B cell (primary cell): ENCODE measurements at regions not wholly inside any gene's neighbourhood (a gene's known extent, or its start where the extent isn't known, plus 50 kb on each side); places are given as distances from the start of the nearest gene placed in this dataset.

Experiments used
- ATAC-seq: fragments of 200-7000 bp; cut with Tn5 transposase; one replicate; pipeline ENCODE4 v1.10.0; 2021; ENCODE audit warnings: low read depth, mild to moderate bottlenecking, moderate number of reproducible peaks, moderate library complexity
- CTCF ChIA-PET: fragments of 350-600 bp; sonication (Branson Sonifier 250); formaldehyde crosslinking; loops from one replicate; lab custom pipeline; 2021; ENCODE audit warnings: antibody characterized with exemption, inconsistent platforms; lab: Charles Lee
- POLR2A ChIA-PET: fragments of 350-600 bp; sonication (Branson Sonifier 250); formaldehyde crosslinking; loops from one replicate; lab custom pipeline; 2021; ENCODE audit warnings: antibody characterized with exemption; lab: Charles Lee
- DNase-seq: peaks from one replicate; pipeline ENCODE4 v3.0.0; 2013
- H2AFZ ChIP-seq: 2 replicates; pipeline ENCODE4 v1.6.1; 2012; ENCODE audit warnings: mild to moderate bottlenecking, low read depth, low read length; ENCODE audit not compliant: insufficient read depth, poor library complexity, severe bottlenecking
- H3K27ac ChIP-seq, 2 donors: 1 replicate in 1 of 2; 2 replicates in 1 of 2; pipeline ENCODE4 v1.5.1; 2012 to 2013; ENCODE audit warnings: low read length in 2 of 2, mild to moderate bottlenecking in 2 of 2, moderate library complexity in 1 of 2
- H3K27me3 ChIP-seq, 4 experiments: fragments of 200-600 bp in 1 of 4; sonication (generic) in 1 of 4; replicated peaks in 1 of 4; 1 replicate in 2 of 4; 2 replicates in 2 of 4; pipeline versions ENCODE4 v1.6.1 to v1.7.0; 2013 to 2016; ENCODE audit warnings: low read length in 3 of 4, mild to moderate bottlenecking in 2 of 4, mixed read lengths in 1 of 4, moderate library complexity in 1 of 4; ENCODE audit not compliant: insufficient read depth in 4 of 4, control insufficient read depth in 3 of 4; ENCODE audit errors: control extremely low read depth in 1 of 4
- H3K36me3 ChIP-seq, 2 experiments: replicated peaks in 1 of 2; 1 replicate in 1 of 2; 2 replicates in 1 of 2; pipeline versions ENCODE4 v1.6.1 to v1.7.1; 2013; ENCODE audit warnings: low read length in 1 of 2; ENCODE audit not compliant: insufficient read depth in 2 of 2, control insufficient read depth in 1 of 2; ENCODE audit errors: control extremely low read depth in 1 of 2, extremely low read depth in 1 of 2
- H3K4me1 ChIP-seq, 2 donors: fragments of 200-600 bp in 1 of 2; sonication (generic) in 1 of 2; 1 replicate in 1 of 2; 2 replicates in 1 of 2; pipeline versions ENCODE4 v1.5.1 to v1.6.1; 2013 to 2017; ENCODE audit warnings: low read length in 2 of 2; ENCODE audit not compliant: control insufficient read depth in 2 of 2, insufficient read depth in 2 of 2
- H3K4me2 ChIP-seq: replicated peaks from 2 replicates; pipeline ENCODE3; 2012; ENCODE audit warnings: mild to moderate bottlenecking, low read depth, low read length; ENCODE audit not compliant: poor library complexity, severe bottlenecking
- H3K4me3 ChIP-seq, 5 experiments: fragments of 200-600 bp in 1 of 5; sonication (generic) in 1 of 5; 1 replicate in 3 of 5; 2 replicates in 2 of 5; pipeline versions ENCODE4 v1.5.1 to v1.7.0; 2011 to 2016; ENCODE audit warnings: low read length in 4 of 5, mild to moderate bottlenecking in 4 of 5, low read depth in 2 of 5, control low read depth in 1 of 5, moderate library complexity in 1 of 5; ENCODE audit not compliant: insufficient read depth in 1 of 5; ENCODE audit errors: control extremely low read depth in 1 of 5, extremely low read depth in 1 of 5
- H3K79me2 ChIP-seq: fragments of 200-600 bp; sonication (generic); one replicate; pipeline ENCODE4 v1.6.0; 2016; ENCODE audit warnings: low read length; ENCODE audit not compliant: control insufficient read depth, insufficient read depth
- H3K9ac ChIP-seq: fragments of 200-600 bp; sonication (generic); 2 replicates; pipeline ENCODE4 v1.6.1; 2017; ENCODE audit warnings: mild to moderate bottlenecking, low read length, moderate library complexity
- H3K9me3 ChIP-seq, 3 donors: one replicate each; pipeline versions ENCODE4 v1.6.1 to v1.7.1; 2013; ENCODE audit warnings: low read length in 2 of 3; ENCODE audit not compliant: control insufficient read depth in 2 of 3, insufficient read depth in 1 of 3; ENCODE audit errors: control extremely low read depth in 1 of 3
- H4K20me1 ChIP-seq: 2 replicates; pipeline ENCODE4 v1.6.0; 2012; ENCODE audit warnings: mild to moderate bottlenecking, low read length; ENCODE audit not compliant: insufficient read depth, control insufficient read depth, poor library complexity, severe bottlenecking
- H3K27ac Mint-ChIP-seq: one replicate; pipeline ENCODE4 v1.8.0; 2021; ENCODE audit warnings: mixed read lengths
- H3K27me3 Mint-ChIP-seq: one replicate; pipeline ENCODE4 v1.8.0; 2021; ENCODE audit warnings: mixed read lengths
- H3K4me1 Mint-ChIP-seq: one replicate; pipeline ENCODE4 v1.8.0; 2021; ENCODE audit warnings: mixed read lengths
- H3K4me3 Mint-ChIP-seq: one replicate; pipeline ENCODE4 v1.8.0; 2021; ENCODE audit warnings: mixed read lengths
- H3K9me3 Mint-ChIP-seq: one replicate; pipeline ENCODE4 v1.8.0; 2022; ENCODE audit warnings: mixed read lengths; ENCODE audit not compliant: insufficient read depth
- EZH2 ChIP-seq: IDR thresholded peaks from 2 replicates; pipeline ENCODE4 v1.6.1; 2012; ENCODE audit warnings: borderline replicate concordance, low read depth, mild to moderate bottlenecking, moderate library complexity, low read length; ENCODE audit not compliant: insufficient read depth, poor library complexity, severe bottlenecking
- WGBS: methylation state at CpG from one replicate; pipeline ENCODE4 v1.1.5; 2013; ENCODE audit warnings: missing lambda C conversion rate; ENCODE audit not compliant: insufficient coverage; 5-methylcytosine and 5-hydroxymethylcytosine counted together
- intact Hi-C: fragments of 100-400 bp; cut with micrococcal nuclease; formaldehyde crosslinking; loops from one replicate; pipeline ENCODE4 v1.10.0; 2022
- TF ChIP-seq, protein P1 (sequence below): fragments of 200-600 bp; IDR thresholded peaks from one replicate; pipeline ENCODE4 v1.8.0; 2022; ENCODE audit warnings: antibody characterized with exemption, mild to moderate bottlenecking

DNA sequence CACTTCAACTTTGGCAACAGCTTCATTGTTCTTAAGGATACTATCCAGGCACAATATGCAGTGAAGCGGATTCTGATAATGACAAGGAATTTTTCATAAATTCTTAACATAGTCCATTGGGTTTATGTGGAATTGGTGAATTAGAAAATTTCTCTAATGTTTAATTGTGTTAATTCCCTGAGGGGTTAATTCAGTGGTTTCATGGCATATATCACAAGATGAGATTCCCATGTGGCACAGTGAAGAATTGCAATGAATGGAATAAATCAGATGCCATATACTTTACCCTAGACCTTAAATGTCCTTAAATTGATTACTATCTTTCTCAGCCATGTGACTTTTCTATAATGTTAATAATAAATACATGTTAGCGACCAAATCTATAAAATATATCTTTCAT lies 1244.1 kb downstream of the ROBO2 start:
- Histone ChIP-seq H3K9ac (no peak overlapping the region), H3K36me3 (no peaks in the 10 kb centered on the region), H3K9me3 (peaks cover 0 to 11% (median 0%) of the 10 kb centered on the region in 3 donors), H4K20me1 (no peaks in the 10 kb centered on the region), H3K4me3 (no peak overlapping the region), H3K79me2 (no peaks in the 10 kb centered on the region), H3K4me2 (no peak overlapping the region), H2AFZ (no peak overlapping the region), H3K4me1 (no peaks in the 10 kb centered on the region), H3K27ac (no peak overlapping the region), H3K27me3 (no peaks in the 10 kb centered on the region)
- H3K4me3 Mint-ChIP-seq = no peak overlapping the region
- no CpG with 5 or more reads among the region's 2 CpGs for WGBS
- intact Hi-C loops = no loop called here
- no peak for TF ChIP-seq EZH2
- TF ChIP-seq, protein P1, sequence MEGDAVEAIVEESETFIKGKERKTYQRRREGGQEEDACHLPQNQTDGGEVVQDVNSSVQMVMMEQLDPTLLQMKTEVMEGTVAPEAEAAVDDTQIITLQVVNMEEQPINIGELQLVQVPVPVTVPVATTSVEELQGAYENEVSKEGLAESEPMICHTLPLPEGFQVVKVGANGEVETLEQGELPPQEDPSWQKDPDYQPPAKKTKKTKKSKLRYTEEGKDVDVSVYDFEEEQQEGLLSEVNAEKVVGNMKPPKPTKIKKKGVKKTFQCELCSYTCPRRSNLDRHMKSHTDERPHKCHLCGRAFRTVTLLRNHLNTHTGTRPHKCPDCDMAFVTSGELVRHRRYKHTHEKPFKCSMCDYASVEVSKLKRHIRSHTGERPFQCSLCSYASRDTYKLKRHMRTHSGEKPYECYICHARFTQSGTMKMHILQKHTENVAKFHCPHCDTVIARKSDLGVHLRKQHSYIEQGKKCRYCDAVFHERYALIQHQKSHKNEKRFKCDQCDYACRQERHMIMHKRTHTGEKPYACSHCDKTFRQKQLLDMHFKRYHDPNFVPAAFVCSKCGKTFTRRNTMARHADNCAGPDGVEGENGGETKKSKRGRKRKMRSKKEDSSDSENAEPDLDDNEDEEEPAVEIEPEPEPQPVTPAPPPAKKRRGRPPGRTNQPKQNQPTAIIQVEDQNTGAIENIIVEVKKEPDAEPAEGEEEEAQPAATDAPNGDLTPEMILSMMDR = no peak
- no peaks in the 10 kb centered on the region for H3K4me1 Mint-ChIP-seq
- H3K27me3 Mint-ChIP-seq = no peaks in the 10 kb centered on the region
- POLR2A ChIA-PET = no interaction called here
- H3K9me3 Mint-ChIP-seq = peaks cover 2% of the 10 kb centered on the region
- CTCF ChIA-PET = no interaction called here
- H3K27ac Mint-ChIP-seq = no peak overlapping the region
- no peak for ATAC-seq
- no peak for DNase-seq

GRCh38 chr3:78285032-78285728 lies 1245.3 kb downstream of the ROBO2 start:
- H3K27me3 ChIP-seq = no peaks in the 10 kb centered on the region
- no peaks in the 10 kb centered on the region for H4K20me1 ChIP-seq
- H3K79me2 ChIP-seq = no peaks in the 10 kb centered on the region
- no peaks in the 10 kb centered on the region for H3K36me3 ChIP-seq
- H3K9me3 ChIP-seq = peaks cover 0 to 11% (median 0%) of the 10 kb centered on the region in 3 donors
- Mint-ChIP-seq H3K9me3 (peaks cover 2% of the 10 kb centered on the region), H3K4me1 (no peaks in the 10 kb centered on the region), H3K4me3 (no peak overlapping the region), H3K27ac (no peak overlapping the region), H3K27me3 (no peaks in the 10 kb centered on the region)
- H2AFZ ChIP-seq = no peak overlapping the region
- WGBS = 37% methylated on average over 4 of the region's 6 CpGs
- H3K4me2 ChIP-seq = no peak overlapping the region
- no peak overlapping the region for H3K27ac ChIP-seq
- intact Hi-C loops = no loop called here
- no peak for ATAC-seq
- ChIA-PET POLR2A (no interaction called here), CTCF (no interaction called here)
- H3K9ac ChIP-seq = no peak overlapping the region
- no peak for TF ChIP-seq EZH2
- TF ChIP-seq, protein P1 = no peak
- no peak overlapping the region for H3K4me3 ChIP-seq
- no peak for DNase-seq
- H3K4me1 ChIP-seq = no peaks in the 10 kb centered on the region
